K562 (cell line): ENCODE measurements at regions not wholly inside any gene's neighbourhood (a gene's known extent, or its start where the extent isn't known, plus 50 kb on each side); places are given as distances from the start of the nearest gene placed in this dataset.

ENCODE experiments used
- ATAC-seq: fragments of 200-7000 bp; cut with Tn5 transposase; 3 replicates; pipeline ENCODE4 v1.9.1; 2020; ENCODE audit warnings: moderate library complexity
- BruUV-seq: library from RNA; stranded (reverse); fragments of 400-500 nt; replicated peaks from 2 replicates; lab custom pipeline; 2021; lab: Mats Ljungman, UMichigan
- CTCF ChIA-PET: fragments of 300-600 bp; formaldehyde crosslinking; extraction: SDS; loops from one replicate; lab custom pipeline; 2021; ENCODE audit warnings: low intra/inter-chr PET ratio; lab: Yijun Ruan, JAX
- POLR2A ChIA-PET: fragments of 300-600, 350-650 bp; sonication (Branson Sonifier 250); formaldehyde crosslinking; extraction: SDS; loops from one replicate; lab custom pipeline; 2021; ENCODE audit warnings: antibody characterized with exemption, inconsistent platforms; lab: Yijun Ruan, JAX
- DNase-seq, 4 experiments: peaks; one replicate each; pipeline versions ENCODE4 v3.0.0 to v3.0.0-alpha.2; 2011 to 2018; ENCODE audit warnings: low spot score in 3 of 4, mixed read lengths in 3 of 4; ENCODE audit errors: extremely low read depth in 1 of 4
- FAIRE-seq: peaks from 2 replicates; lab custom pipeline; 2011; peaks lifted over from hg19 to GRCh38; lab: Jason Lieb, UNC
- H2AFZ ChIP-seq: 2 replicates; pipeline ENCODE4 v1.6.0; 2011; ENCODE audit warnings: low read depth, low read length, control low read depth, inconsistent platforms
- H3K27ac ChIP-seq: fragments of 200-600 bp; 3 replicates; pipeline ENCODE4 v1.8.0; 2011; ENCODE audit warnings: low read depth, mild to moderate bottlenecking, control low read depth, inconsistent platforms, low read length, moderate library complexity, mixed read lengths; ENCODE audit errors: extremely low read depth
- H3K27me3 ChIP-seq, 2 experiments: fragments of 300-600 bp in 1 of 2; 2 replicates in 1 of 2; 3 replicates in 1 of 2; pipeline versions ENCODE4 v1.6.0 to v1.8.0; 2011; ENCODE audit warnings: inconsistent platforms in 2 of 2, low read length in 2 of 2, mild to moderate bottlenecking in 1 of 2, mixed read lengths in 1 of 2, moderate library complexity in 1 of 2; ENCODE audit not compliant: control insufficient read depth in 2 of 2, insufficient read depth in 2 of 2
- H3K36me3 ChIP-seq: fragments of 300-600 bp; 3 replicates; pipeline ENCODE4 v1.8.0; 2011; ENCODE audit warnings: mild to moderate bottlenecking, low read length, inconsistent platforms; ENCODE audit not compliant: control insufficient read depth, insufficient read depth
- H3K4me1 ChIP-seq, 2 experiments: fragments of 200-600 bp in 1 of 2; replicated peaks in 1 of 2; 2 replicates in 1 of 2; 3 replicates in 1 of 2; pipeline versions ENCODE4 v1.5.1 to v1.8.0; 2011; ENCODE audit warnings: inconsistent platforms in 2 of 2, low read length in 2 of 2, mild to moderate bottlenecking in 1 of 2, mixed read lengths in 1 of 2, moderate library complexity in 1 of 2; ENCODE audit not compliant: control insufficient read depth in 2 of 2, insufficient read depth in 2 of 2
- H3K4me2 ChIP-seq: 2 replicates; pipeline ENCODE4 v1.6.1; 2011; ENCODE audit warnings: low read length, control low read depth, inconsistent platforms, mixed read lengths; ENCODE audit not compliant: insufficient read depth
- H3K4me3 ChIP-seq: fragments of 200-600 bp; sonication (generic), shearing (Covaris generic); 2 replicates; pipeline ENCODE4 v1.5.1; 2016; ENCODE audit warnings: control low read depth, inconsistent platforms
- H3K79me2 ChIP-seq: fragments of 200-600 bp; 3 replicates; pipeline ENCODE4 v1.8.0; 2011; ENCODE audit warnings: low read length, inconsistent platforms; ENCODE audit not compliant: control insufficient read depth, insufficient read depth
- H3K9ac ChIP-seq, 2 experiments: 2 replicates each; pipeline versions ENCODE4 v1.6.0 to v1.6.1; 2011; ENCODE audit warnings: low read depth in 2 of 2, low read length in 2 of 2, control low read depth in 1 of 2, inconsistent platforms in 1 of 2, mild to moderate bottlenecking in 1 of 2, mixed read lengths in 1 of 2; ENCODE audit not compliant: insufficient read depth in 1 of 2
- H3K9me1 ChIP-seq: one replicate; pipeline ENCODE4 v1.6.0; 2011; ENCODE audit warnings: inconsistent platforms, mild to moderate bottlenecking, low read length, moderate library complexity; ENCODE audit not compliant: control insufficient read depth, insufficient read depth
- H3K9me3 ChIP-seq: replicated peaks from 2 replicates; pipeline ENCODE4 v1.5.1; 2011; ENCODE audit warnings: low read depth, low read length, inconsistent platforms; ENCODE audit not compliant: control insufficient read depth, insufficient read depth
- H4K20me1 ChIP-seq: replicated peaks from 2 replicates; pipeline ENCODE4 v1.6.1; 2011; ENCODE audit warnings: low read length, inconsistent platforms, mixed read lengths; ENCODE audit not compliant: control insufficient read depth, insufficient read depth
- ARHGAP35 ChIP-seq: fragments of 450-650 bp; IDR thresholded peaks from 2 replicates; pipeline ENCODE4 v1.6.1; 2018; ENCODE audit not compliant: partially characterized antibody
- ATF3 ChIP-seq, 2 experiments: fragments of 450-650 bp in 1 of 2; sonication (generic) in 1 of 2; formaldehyde crosslinking in 1 of 2; IDR thresholded peaks in 1 of 2; conservative IDR thresholded peaks in 1 of 2; 2 replicates each; pipeline versions ENCODE4 v1.6.1 to v1.8.1; 2016 to 2023; ENCODE audit warnings: mild to moderate bottlenecking in 2 of 2, moderate library complexity in 2 of 2, inconsistent platforms in 1 of 2, missing genetic modification reagents in 1 of 2
- CBX5 ChIP-seq: IDR thresholded peaks from 2 replicates; pipeline ENCODE4 v1.6.1; 2014; ENCODE audit warnings: low read depth, borderline replicate concordance
- CHD2 ChIP-seq: IDR thresholded peaks from 2 replicates; pipeline ENCODE4 v1.6.1; 2011; ENCODE audit warnings: low read depth, low read length
- FOXA1 ChIP-seq: fragments of 450-650 bp; IDR thresholded peaks from 2 replicates; pipeline ENCODE4 v1.6.1; 2016; ENCODE audit warnings: mild to moderate bottlenecking, borderline replicate concordance
- MAZ ChIP-seq, 2 experiments: fragments of 450-650 bp in 1 of 2; sonication (generic) in 1 of 2; formaldehyde crosslinking; IDR thresholded peaks in 1 of 2; conservative IDR thresholded peaks in 1 of 2; 2 replicates each; pipeline versions ENCODE4 v1.4.0 to v1.5.0; 2020; ENCODE audit warnings: mild to moderate bottlenecking in 1 of 2, missing genetic modification reagents in 1 of 2
- POLR2H ChIP-seq: IDR thresholded peaks from 2 replicates; pipeline ENCODE4 v1.6.1; 2016; ENCODE audit warnings: missing genetic modification characterization, low read depth, mild to moderate bottlenecking, control low read depth, missing compliant biosample characterization, moderate library complexity
- RBM15 ChIP-seq: fragments of 200-400 bp; formaldehyde crosslinking; IDR thresholded peaks from 2 replicates; pipeline ENCODE4 v1.6.1; 2018; ENCODE audit warnings: mild to moderate bottlenecking, low read length, moderate library complexity; ENCODE audit not compliant: insufficient read depth
- SREBF1 ChIP-seq: fragments of 150-350 bp; IDR thresholded peaks from 2 replicates; pipeline ENCODE4 v1.6.1; 2014; ENCODE audit warnings: antibody characterized with exemption, low read depth, low read length, borderline replicate concordance
- STAT5B ChIP-seq: fragments of 250-450 bp; sonication (Bioruptor Pico); IDR thresholded peaks from 2 replicates; pipeline ENCODE4 v1.8.0; 2021; ENCODE audit warnings: mild to moderate bottlenecking, inconsistent platforms
- ZFPM2 ChIP-seq: fragments of 250-450 bp; sonication (Bioruptor Pico); IDR thresholded peaks from 2 replicates; pipeline ENCODE4 v1.5.1; 2022; ENCODE audit warnings: mild to moderate bottlenecking
- ZNF449 ChIP-seq: fragments of 250-450 bp; sonication (Bioruptor Pico); IDR thresholded peaks from 2 replicates; pipeline ENCODE4 v1.8.0; 2022; ENCODE audit warnings: moderate library complexity, mild to moderate bottlenecking, inconsistent platforms
- ZNF77 ChIP-seq: fragments of 250-450 bp; sonication (Bioruptor Pico); IDR thresholded peaks from 2 replicates; pipeline ENCODE4 v1.5.0; 2020
- WGBS: fragments of 100-300 bp; shearing (Covaris generic); methylation state at CpG from one replicate; pipeline ENCODE4 v1.1.6; 2016; ENCODE audit warnings: low coverage, mixed read lengths; ENCODE audit not compliant: insufficient coverage; ENCODE audit errors: missing lambda C conversion rate; 5-methylcytosine and 5-hydroxymethylcytosine counted together
- in situ Hi-C: fragments of 300-500 bp; cut with MboI; formaldehyde crosslinking; loops from 4 replicates; pipeline ENCODE4 v1.15.0; 2018; ENCODE audit warnings: inconsistent platforms, mixed read lengths
- intact Hi-C: fragments of 100-400 bp; cut with micrococcal nuclease; formaldehyde crosslinking; loops from 2 replicates; pipeline ENCODE4 v1.14.2; 2022
- TF ChIP-seq, protein P1 (sequence below): fragments of 250-450 bp; sonication (Bioruptor Pico); IDR thresholded peaks from 2 replicates; pipeline ENCODE4 v1.5.0; 2020; ENCODE audit warnings: mild to moderate bottlenecking
- TF ChIP-seq, protein P2 (sequence below): sonication (generic); formaldehyde crosslinking; IDR thresholded peaks from 2 replicates; pipeline ENCODE4 v1.8.0; 2022; ENCODE audit warnings: mild to moderate bottlenecking, missing genetic modification reagents

GRCh38 chr4:116925900-116926457 lies 159.4 kb downstream of the TRAM1L1 start:
- intact Hi-C loops (no loop called here), in situ Hi-C loops (no loop called here)
- Histone ChIP-seq H4K20me1 (no peaks in the 10 kb centered on the region), H3K9me3 (no peaks in the 10 kb centered on the region), H2AFZ (no peak overlapping the region), H3K4me1 (no peaks in the 10 kb centered on the region), H3K4me2 (no peak overlapping the region), H3K9ac (no peak overlapping the region), H3K27me3 (no peaks in the 10 kb centered on the region), H3K27ac (no peak overlapping the region), H3K9me1 (no peaks in the 10 kb centered on the region), H3K36me3 (no peaks in the 10 kb centered on the region), H3K79me2 (no peaks in the 10 kb centered on the region), H3K4me3 (no peak overlapping the region)
- FAIRE-seq (no peak), ATAC-seq (no peak), DNase-seq (no peak)
- BruUV-seq, result no TSS peak
- TF ChIP-seq CBX5 (no peak), MAZ (CRISPR knock-in tag; conservative IDR thresholded peaks at IDR 0.05 in 1 of 2, IDR thresholded peaks at IDR 0.05 in 1 of 2) (no peak), SREBF1 (no peak), ATF3 (IDR thresholded peaks at IDR 0.05) (no peak), ATF3 (CRISPR knock-in tag; conservative IDR thresholded peaks at IDR 0.05) (no peak), POLR2H (no peak), FOXA1 (no peak), ZFPM2 (no peak), RBM15 (no peak), ZNF77 (CRISPR knock-in tag) (no peak), CHD2 (no peak), STAT5B (CRISPR knock-in tag) (no peak), ARHGAP35 (no peak), ZNF449 (CRISPR knock-in tag) (no peak)
- TF ChIP-seq, protein P1, sequence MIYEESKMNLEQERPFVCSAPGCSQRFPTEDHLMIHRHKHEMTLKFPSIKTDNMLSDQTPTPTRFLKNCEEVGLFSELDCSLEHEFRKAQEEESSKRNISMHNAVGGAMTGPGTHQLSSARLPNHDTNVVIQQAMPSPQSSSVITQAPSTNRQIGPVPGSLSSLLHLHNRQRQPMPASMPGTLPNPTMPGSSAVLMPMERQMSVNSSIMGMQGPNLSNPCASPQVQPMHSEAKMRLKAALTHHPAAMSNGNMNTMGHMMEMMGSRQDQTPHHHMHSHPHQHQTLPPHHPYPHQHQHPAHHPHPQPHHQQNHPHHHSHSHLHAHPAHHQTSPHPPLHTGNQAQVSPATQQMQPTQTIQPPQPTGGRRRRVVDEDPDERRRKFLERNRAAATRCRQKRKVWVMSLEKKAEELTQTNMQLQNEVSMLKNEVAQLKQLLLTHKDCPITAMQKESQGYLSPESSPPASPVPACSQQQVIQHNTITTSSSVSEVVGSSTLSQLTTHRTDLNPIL (CRISPR knock-in tag), result no peak
- TF ChIP-seq, protein P2, sequence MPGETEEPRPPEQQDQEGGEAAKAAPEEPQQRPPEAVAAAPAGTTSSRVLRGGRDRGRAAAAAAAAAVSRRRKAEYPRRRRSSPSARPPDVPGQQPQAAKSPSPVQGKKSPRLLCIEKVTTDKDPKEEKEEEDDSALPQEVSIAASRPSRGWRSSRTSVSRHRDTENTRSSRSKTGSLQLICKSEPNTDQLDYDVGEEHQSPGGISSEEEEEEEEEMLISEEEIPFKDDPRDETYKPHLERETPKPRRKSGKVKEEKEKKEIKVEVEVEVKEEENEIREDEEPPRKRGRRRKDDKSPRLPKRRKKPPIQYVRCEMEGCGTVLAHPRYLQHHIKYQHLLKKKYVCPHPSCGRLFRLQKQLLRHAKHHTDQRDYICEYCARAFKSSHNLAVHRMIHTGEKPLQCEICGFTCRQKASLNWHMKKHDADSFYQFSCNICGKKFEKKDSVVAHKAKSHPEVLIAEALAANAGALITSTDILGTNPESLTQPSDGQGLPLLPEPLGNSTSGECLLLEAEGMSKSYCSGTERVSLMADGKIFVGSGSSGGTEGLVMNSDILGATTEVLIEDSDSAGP (CRISPR knock-in tag), result no peak
- ChIA-PET CTCF (no interaction called here), POLR2A (no interaction called here)
- 3% methylated on average over 38 of the region's 51 CpGs for WGBS
